ENCODE measurements at regions not wholly inside any gene's neighbourhood (a gene's known extent, or its start where the extent isn't known, plus 50 kb on each side); places are given as distances from the start of the nearest gene placed in this dataset.

DNA sequence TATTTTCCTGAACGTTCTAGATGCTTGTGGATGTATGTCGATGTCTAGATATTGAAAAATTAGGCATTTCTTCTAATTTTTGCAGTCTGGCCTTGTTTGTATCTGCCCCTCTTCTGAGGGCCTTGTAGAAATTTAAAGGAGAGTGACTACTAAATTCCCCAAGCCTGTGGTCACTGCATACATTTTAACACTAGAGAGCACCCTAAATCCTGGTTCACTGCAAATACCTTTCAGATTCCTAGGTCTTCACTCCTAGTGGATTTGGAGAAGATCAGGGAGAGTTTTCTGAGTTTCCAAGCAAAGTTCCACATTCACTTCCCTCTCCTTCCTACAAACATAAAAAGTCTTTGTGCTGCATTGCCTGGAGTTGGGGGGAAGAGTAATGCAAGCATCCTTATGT lies 1272.5 kb downstream of the OLFM4 start:
- no peak for TF ChIP-seq CTCF (conservative IDR thresholded peaks at IDR 0.05; ENCODE audit: low read depth, low read length)
- TF ChIP-seq EZH2 (IDR thresholded peaks at IDR 0.05; ENCODE audit: low read length, unreplicated experiment): no peak

Measured in PC-3 (cell line).